ENCODE measurements at regions not wholly inside any gene's neighbourhood (a gene's known extent, or its start where the extent isn't known, plus 50 kb on each side); places are given as distances from the start of the nearest gene placed in this dataset.

- no peak for TF ChIP-seq NR4A1 (CRISPR knock-in tag; IDR thresholded peaks at IDR 0.05)
- TF ChIP-seq NR4A1 (tag; IDR thresholded peaks at IDR 0.05) = no peak
- TF ChIP-seq NEUROD1 (IDR thresholded peaks at IDR 0.05; ENCODE audit: borderline replicate concordance, low read depth, low read length, partially characterized antibody) = no peak
- no peak for TF ChIP-seq CTCF (IDR thresholded peaks at IDR 0.05 in 2 of 3, conservative IDR thresholded peaks at IDR 0.05 in 1 of 3; ENCODE audit: insufficient read depth in 2 of 3, low read depth in 1 of 3, low read length in 3 of 3)
- TF ChIP-seq TARDBP (IDR thresholded peaks at IDR 0.05) = no peak
- no peak for TF ChIP-seq RHOXF2B (CRISPR knock-in tag; conservative IDR thresholded peaks at IDR 0.05)
- TF ChIP-seq TOE1 (IDR thresholded peaks at IDR 0.05; ENCODE audit: borderline replicate concordance) = no peak
- TF ChIP-seq TOE1 (CRISPR knock-in tag; IDR thresholded peaks at IDR 0.05; ENCODE audit: borderline replicate concordance, low read depth) = no peak
- TF ChIP-seq SRF (CRISPR knock-in tag; IDR thresholded peaks at IDR 0.05) = no peak
- TF ChIP-seq POLR3G (IDR thresholded peaks at IDR 0.05; ENCODE audit: extremely low read depth, insufficient read length, insufficient replicate concordance) = no peak
- TF ChIP-seq USF1 (CRISPR knock-in tag; IDR thresholded peaks at IDR 0.05) = no peak
- TF ChIP-seq FOXO4 (CRISPR knock-in tag; IDR thresholded peaks at IDR 0.05) = no peak
These were observed 494.5 kb downstream of the BCOR start for GRCh38 chrX:39603230-39603629.
